WTC11 (cell line): ENCODE measurements at regions not wholly inside any gene's neighbourhood (a gene's known extent, or its start where the extent isn't known, plus 50 kb on each side); places are given as distances from the start of the nearest gene placed in this dataset.

Experiments used
- ATAC-seq: fragments of 200-7000 bp; cut with Tn5 transposase; 2 replicates; pipeline ENCODE4 v1.10.0; 2021; ENCODE audit warnings: mild to moderate bottlenecking, moderate library complexity
- CTCF ChIA-PET: fragments of 300-600 bp; sonication (Branson Sonifier 250); formaldehyde crosslinking; loops from one replicate; lab custom pipeline; 2021; ENCODE audit warnings: antibody characterized with exemption; lab: Charles Lee
- POLR2A ChIA-PET: fragments of 350-600 bp; sonication (Branson Sonifier 250); formaldehyde crosslinking; loops from one replicate; lab custom pipeline; 2021; ENCODE audit warnings: antibody characterized with exemption; lab: Charles Lee
- DNase-seq: peaks from one replicate; pipeline ENCODE4 v3.0.0; 2021; ENCODE audit warnings: low spot score
- H3K27ac Mint-ChIP-seq: 2 replicates; pipeline ENCODE4 v1.8.0; 2021; ENCODE audit warnings: mixed read lengths
- H3K27me3 Mint-ChIP-seq: 2 replicates; pipeline ENCODE4 v1.8.0; 2021; ENCODE audit warnings: low read depth, mild to moderate bottlenecking, moderate library complexity, mixed read lengths
- H3K36me3 Mint-ChIP-seq: 2 replicates; pipeline ENCODE4 v1.8.0; 2021; ENCODE audit warnings: mixed read lengths
- H3K4me1 Mint-ChIP-seq: 2 replicates; pipeline ENCODE4 v1.8.0; 2022; ENCODE audit warnings: mixed read lengths
- H3K4me3 Mint-ChIP-seq: 2 replicates; pipeline ENCODE4 v1.8.0; 2021; ENCODE audit warnings: mild to moderate bottlenecking, moderate library complexity, mixed read lengths
- H3K9me3 Mint-ChIP-seq: 2 replicates; pipeline ENCODE4 v1.8.0; 2021; ENCODE audit warnings: mixed read lengths
- GABPB1 ChIP-seq: sonication (generic); formaldehyde crosslinking; IDR thresholded peaks from 2 replicates; pipeline ENCODE4 v1.8.1; 2023; ENCODE audit warnings: mild to moderate bottlenecking, missing genetic modification reagents
- MXD4 ChIP-seq: fragments of 250-450 bp; sonication (Bioruptor Pico); IDR thresholded peaks from 2 replicates; pipeline ENCODE4 v1.8.0; 2021; ENCODE audit warnings: mild to moderate bottlenecking, moderate library complexity, borderline replicate concordance
- TEAD1 ChIP-seq: sonication (generic); formaldehyde crosslinking; IDR thresholded peaks from 2 replicates; pipeline ENCODE4 v1.8.0; 2022; ENCODE audit warnings: mild to moderate bottlenecking, missing genetic modification reagents
- TP53 ChIP-seq: sonication (generic); formaldehyde crosslinking; IDR thresholded peaks from 2 replicates; pipeline ENCODE4 v1.8.1; 2023; ENCODE audit warnings: mild to moderate bottlenecking, missing genetic modification reagents
- ZNF317 ChIP-seq: sonication (generic); formaldehyde crosslinking; IDR thresholded peaks from 2 replicates; pipeline ENCODE4 v1.8.1; 2023; ENCODE audit warnings: low read depth, mild to moderate bottlenecking, moderate library complexity, missing genetic modification reagents, borderline replicate concordance
- TF ChIP-seq, protein P1 (sequence below): sonication (generic); formaldehyde crosslinking; IDR thresholded peaks from 2 replicates; pipeline ENCODE4 v1.8.0; 2023; ENCODE audit warnings: missing genetic modification reagents, mild to moderate bottlenecking, borderline replicate concordance
- TF ChIP-seq, protein P2 (sequence below): sonication (generic); formaldehyde crosslinking; IDR thresholded peaks from 2 replicates; pipeline ENCODE4 v1.8.1; 2022; ENCODE audit warnings: low read depth, missing genetic modification reagents, borderline replicate concordance
- TF ChIP-seq, protein P3 (sequence below): fragments of 250-450 bp; sonication (Bioruptor Pico); IDR thresholded peaks from 2 replicates; pipeline ENCODE4 v1.8.0; 2021; ENCODE audit warnings: mild to moderate bottlenecking
- TF ChIP-seq, protein P4 (sequence below): sonication (generic); formaldehyde crosslinking; IDR thresholded peaks from 2 replicates; pipeline ENCODE4 v1.8.1; 2023; ENCODE audit warnings: mild to moderate bottlenecking, missing genetic modification reagents, moderate library complexity
- TF ChIP-seq, protein P5 (sequence below): sonication (generic); formaldehyde crosslinking; IDR thresholded peaks from 2 replicates; pipeline ENCODE4 v1.8.0; 2023; ENCODE audit warnings: missing genetic modification reagents
- TF ChIP-seq, protein P6 (sequence below): sonication (generic); formaldehyde crosslinking; IDR thresholded peaks from 2 replicates; pipeline ENCODE4 v1.8.1; 2022; ENCODE audit warnings: mild to moderate bottlenecking, missing genetic modification reagents, moderate library complexity, borderline replicate concordance
- TF ChIP-seq, protein P7 (sequence below): sonication (generic); formaldehyde crosslinking; IDR thresholded peaks from 2 replicates; pipeline ENCODE4 v1.8.1; 2022; ENCODE audit warnings: low read depth, mild to moderate bottlenecking, moderate library complexity, missing genetic modification reagents, borderline replicate concordance
- TF ChIP-seq, protein P8 (sequence below): sonication (generic); formaldehyde crosslinking; IDR thresholded peaks from 2 replicates; pipeline ENCODE4 v1.8.0; 2022; ENCODE audit warnings: mild to moderate bottlenecking, missing genetic modification reagents
- TF ChIP-seq, protein P9 (sequence below): sonication (generic); formaldehyde crosslinking; IDR thresholded peaks from 2 replicates; pipeline ENCODE4 v1.8.1; 2022; ENCODE audit warnings: missing genetic modification reagents, borderline replicate concordance
- TF ChIP-seq, protein P10 (sequence below): sonication (generic); formaldehyde crosslinking; IDR thresholded peaks from 2 replicates; pipeline ENCODE4 v1.8.0; 2022; ENCODE audit warnings: missing genetic modification reagents

DNA sequence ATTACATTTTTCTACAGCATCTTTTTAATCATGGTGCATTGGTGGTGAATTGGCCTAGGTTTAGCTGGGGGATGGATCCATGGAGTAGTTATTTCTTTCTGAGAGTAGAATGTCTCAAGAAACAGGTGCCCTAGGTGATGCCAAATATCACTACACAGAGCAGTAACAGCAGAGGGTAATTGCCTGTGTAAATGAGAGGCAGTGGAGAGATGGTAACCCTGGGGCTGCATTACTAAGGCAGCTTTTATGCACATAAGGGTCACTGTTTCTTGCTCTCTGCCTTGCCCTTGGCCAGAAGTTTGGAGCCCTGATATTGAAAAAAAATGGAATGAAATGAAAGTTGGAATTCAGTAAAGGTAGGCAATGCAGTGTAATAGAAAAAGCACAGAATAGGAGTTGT is 604.0 kb downstream of the NOVA1 start (continued):
- TF ChIP-seq, protein P1, sequence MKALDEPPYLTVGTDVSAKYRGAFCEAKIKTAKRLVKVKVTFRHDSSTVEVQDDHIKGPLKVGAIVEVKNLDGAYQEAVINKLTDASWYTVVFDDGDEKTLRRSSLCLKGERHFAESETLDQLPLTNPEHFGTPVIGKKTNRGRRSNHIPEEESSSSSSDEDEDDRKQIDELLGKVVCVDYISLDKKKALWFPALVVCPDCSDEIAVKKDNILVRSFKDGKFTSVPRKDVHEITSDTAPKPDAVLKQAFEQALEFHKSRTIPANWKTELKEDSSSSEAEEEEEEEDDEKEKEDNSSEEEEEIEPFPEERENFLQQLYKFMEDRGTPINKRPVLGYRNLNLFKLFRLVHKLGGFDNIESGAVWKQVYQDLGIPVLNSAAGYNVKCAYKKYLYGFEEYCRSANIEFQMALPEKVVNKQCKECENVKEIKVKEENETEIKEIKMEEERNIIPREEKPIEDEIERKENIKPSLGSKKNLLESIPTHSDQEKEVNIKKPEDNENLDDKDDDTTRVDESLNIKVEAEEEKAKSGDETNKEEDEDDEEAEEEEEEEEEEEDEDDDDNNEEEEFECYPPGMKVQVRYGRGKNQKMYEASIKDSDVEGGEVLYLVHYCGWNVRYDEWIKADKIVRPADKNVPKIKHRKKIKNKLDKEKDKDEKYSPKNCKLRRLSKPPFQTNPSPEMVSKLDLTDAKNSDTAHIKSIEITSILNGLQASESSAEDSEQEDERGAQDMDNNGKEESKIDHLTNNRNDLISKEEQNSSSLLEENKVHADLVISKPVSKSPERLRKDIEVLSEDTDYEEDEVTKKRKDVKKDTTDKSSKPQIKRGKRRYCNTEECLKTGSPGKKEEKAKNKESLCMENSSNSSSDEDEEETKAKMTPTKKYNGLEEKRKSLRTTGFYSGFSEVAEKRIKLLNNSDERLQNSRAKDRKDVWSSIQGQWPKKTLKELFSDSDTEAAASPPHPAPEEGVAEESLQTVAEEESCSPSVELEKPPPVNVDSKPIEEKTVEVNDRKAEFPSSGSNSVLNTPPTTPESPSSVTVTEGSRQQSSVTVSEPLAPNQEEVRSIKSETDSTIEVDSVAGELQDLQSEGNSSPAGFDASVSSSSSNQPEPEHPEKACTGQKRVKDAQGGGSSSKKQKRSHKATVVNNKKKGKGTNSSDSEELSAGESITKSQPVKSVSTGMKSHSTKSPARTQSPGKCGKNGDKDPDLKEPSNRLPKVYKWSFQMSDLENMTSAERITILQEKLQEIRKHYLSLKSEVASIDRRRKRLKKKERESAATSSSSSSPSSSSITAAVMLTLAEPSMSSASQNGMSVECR (CRISPR knock-in tag): no peak
- TF ChIP-seq, protein P2, sequence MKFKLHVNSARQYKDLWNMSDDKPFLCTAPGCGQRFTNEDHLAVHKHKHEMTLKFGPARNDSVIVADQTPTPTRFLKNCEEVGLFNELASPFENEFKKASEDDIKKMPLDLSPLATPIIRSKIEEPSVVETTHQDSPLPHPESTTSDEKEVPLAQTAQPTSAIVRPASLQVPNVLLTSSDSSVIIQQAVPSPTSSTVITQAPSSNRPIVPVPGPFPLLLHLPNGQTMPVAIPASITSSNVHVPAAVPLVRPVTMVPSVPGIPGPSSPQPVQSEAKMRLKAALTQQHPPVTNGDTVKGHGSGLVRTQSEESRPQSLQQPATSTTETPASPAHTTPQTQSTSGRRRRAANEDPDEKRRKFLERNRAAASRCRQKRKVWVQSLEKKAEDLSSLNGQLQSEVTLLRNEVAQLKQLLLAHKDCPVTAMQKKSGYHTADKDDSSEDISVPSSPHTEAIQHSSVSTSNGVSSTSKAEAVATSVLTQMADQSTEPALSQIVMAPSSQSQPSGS (CRISPR knock-in tag): no peak
- TF ChIP-seq ZNF317 (CRISPR knock-in tag): no peak
- no peak for TF ChIP-seq GABPB1 (CRISPR knock-in tag)
- TF ChIP-seq, all 79 proteins: peak for 0

DNA sequence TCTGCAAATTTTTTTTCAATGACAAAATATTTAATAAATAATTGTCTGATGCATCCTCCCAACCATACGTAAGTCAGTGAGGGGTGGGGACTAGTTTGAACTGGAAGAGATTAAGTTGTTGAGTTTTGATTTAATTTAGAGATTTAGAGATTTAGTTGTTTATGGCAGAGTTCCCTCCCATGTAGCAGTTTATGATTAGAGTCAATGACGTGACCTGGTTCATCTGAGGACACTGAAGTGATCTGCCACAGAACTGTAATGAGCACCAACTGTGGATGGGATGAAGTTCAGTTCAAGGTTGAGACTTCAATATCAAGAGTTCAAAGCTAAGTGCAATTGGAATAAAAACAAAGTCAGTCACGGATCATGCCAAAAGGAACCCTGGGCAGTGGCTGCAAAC is 609.3 kb downstream of the NOVA1 start:
- no peak for DNase-seq
- no peak overlapping the region for H3K4me3 Mint-ChIP-seq
- ChIA-PET CTCF (no interaction called here), POLR2A (no interaction called here)
- H3K9me3 Mint-ChIP-seq: peaks cover 22% of the 10 kb centered on the region
- no peak overlapping the region for H3K27ac Mint-ChIP-seq
- TF ChIP-seq MXD4 (CRISPR knock-in tag) (no peak), TEAD1 (CRISPR knock-in tag) (no peak), TP53 (CRISPR knock-in tag) (no peak)
- TF ChIP-seq, protein P3, sequence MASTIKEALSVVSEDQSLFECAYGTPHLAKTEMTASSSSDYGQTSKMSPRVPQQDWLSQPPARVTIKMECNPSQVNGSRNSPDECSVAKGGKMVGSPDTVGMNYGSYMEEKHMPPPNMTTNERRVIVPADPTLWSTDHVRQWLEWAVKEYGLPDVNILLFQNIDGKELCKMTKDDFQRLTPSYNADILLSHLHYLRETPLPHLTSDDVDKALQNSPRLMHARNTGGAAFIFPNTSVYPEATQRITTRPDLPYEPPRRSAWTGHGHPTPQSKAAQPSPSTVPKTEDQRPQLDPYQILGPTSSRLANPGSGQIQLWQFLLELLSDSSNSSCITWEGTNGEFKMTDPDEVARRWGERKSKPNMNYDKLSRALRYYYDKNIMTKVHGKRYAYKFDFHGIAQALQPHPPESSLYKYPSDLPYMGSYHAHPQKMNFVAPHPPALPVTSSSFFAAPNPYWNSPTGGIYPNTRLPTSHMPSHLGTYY (CRISPR knock-in tag): no peak
- TF ChIP-seq, protein P4, sequence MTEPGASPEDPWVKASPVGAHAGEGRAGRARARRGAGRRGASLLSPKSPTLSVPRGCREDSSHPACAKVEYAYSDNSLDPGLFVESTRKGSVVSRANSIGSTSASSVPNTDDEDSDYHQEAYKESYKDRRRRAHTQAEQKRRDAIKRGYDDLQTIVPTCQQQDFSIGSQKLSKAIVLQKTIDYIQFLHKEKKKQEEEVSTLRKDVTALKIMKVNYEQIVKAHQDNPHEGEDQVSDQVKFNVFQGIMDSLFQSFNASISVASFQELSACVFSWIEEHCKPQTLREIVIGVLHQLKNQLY (CRISPR knock-in tag): no peak
- TF ChIP-seq, protein P5, sequence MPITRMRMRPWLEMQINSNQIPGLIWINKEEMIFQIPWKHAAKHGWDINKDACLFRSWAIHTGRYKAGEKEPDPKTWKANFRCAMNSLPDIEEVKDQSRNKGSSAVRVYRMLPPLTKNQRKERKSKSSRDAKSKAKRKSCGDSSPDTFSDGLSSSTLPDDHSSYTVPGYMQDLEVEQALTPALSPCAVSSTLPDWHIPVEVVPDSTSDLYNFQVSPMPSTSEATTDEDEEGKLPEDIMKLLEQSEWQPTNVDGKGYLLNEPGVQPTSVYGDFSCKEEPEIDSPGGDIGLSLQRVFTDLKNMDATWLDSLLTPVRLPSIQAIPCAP (CRISPR knock-in tag): no peak
- TF ChIP-seq, protein P6, sequence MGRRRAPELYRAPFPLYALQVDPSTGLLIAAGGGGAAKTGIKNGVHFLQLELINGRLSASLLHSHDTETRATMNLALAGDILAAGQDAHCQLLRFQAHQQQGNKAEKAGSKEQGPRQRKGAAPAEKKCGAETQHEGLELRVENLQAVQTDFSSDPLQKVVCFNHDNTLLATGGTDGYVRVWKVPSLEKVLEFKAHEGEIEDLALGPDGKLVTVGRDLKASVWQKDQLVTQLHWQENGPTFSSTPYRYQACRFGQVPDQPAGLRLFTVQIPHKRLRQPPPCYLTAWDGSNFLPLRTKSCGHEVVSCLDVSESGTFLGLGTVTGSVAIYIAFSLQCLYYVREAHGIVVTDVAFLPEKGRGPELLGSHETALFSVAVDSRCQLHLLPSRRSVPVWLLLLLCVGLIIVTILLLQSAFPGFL: no peak
- TF ChIP-seq, protein P7, sequence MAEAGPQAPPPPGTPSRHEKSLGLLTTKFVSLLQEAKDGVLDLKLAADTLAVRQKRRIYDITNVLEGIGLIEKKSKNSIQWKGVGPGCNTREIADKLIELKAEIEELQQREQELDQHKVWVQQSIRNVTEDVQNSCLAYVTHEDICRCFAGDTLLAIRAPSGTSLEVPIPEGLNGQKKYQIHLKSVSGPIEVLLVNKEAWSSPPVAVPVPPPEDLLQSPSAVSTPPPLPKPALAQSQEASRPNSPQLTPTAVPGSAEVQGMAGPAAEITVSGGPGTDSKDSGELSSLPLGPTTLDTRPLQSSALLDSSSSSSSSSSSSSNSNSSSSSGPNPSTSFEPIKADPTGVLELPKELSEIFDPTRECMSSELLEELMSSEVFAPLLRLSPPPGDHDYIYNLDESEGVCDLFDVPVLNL (CRISPR knock-in tag): no peak
- TF ChIP-seq, protein P8, sequence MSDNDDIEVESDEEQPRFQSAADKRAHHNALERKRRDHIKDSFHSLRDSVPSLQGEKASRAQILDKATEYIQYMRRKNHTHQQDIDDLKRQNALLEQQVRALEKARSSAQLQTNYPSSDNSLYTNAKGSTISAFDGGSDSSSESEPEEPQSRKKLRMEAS (CRISPR knock-in tag): no peak
- TF ChIP-seq, protein P9, sequence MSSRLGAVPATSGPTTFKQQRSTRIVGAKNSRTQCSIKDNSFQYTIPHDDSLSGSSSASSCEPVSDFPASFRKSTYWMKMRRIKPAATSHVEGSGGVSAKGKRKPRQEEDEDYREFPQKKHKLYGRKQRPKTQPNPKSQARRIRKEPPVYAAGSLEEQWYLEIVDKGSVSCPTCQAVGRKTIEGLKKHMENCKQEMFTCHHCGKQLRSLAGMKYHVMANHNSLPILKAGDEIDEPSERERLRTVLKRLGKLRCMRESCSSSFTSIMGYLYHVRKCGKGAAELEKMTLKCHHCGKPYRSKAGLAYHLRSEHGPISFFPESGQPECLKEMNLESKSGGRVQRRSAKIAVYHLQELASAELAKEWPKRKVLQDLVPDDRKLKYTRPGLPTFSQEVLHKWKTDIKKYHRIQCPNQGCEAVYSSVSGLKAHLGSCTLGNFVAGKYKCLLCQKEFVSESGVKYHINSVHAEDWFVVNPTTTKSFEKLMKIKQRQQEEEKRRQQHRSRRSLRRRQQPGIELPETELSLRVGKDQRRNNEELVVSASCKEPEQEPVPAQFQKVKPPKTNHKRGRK (CRISPR knock-in tag): no peak
- TF ChIP-seq, protein P10, sequence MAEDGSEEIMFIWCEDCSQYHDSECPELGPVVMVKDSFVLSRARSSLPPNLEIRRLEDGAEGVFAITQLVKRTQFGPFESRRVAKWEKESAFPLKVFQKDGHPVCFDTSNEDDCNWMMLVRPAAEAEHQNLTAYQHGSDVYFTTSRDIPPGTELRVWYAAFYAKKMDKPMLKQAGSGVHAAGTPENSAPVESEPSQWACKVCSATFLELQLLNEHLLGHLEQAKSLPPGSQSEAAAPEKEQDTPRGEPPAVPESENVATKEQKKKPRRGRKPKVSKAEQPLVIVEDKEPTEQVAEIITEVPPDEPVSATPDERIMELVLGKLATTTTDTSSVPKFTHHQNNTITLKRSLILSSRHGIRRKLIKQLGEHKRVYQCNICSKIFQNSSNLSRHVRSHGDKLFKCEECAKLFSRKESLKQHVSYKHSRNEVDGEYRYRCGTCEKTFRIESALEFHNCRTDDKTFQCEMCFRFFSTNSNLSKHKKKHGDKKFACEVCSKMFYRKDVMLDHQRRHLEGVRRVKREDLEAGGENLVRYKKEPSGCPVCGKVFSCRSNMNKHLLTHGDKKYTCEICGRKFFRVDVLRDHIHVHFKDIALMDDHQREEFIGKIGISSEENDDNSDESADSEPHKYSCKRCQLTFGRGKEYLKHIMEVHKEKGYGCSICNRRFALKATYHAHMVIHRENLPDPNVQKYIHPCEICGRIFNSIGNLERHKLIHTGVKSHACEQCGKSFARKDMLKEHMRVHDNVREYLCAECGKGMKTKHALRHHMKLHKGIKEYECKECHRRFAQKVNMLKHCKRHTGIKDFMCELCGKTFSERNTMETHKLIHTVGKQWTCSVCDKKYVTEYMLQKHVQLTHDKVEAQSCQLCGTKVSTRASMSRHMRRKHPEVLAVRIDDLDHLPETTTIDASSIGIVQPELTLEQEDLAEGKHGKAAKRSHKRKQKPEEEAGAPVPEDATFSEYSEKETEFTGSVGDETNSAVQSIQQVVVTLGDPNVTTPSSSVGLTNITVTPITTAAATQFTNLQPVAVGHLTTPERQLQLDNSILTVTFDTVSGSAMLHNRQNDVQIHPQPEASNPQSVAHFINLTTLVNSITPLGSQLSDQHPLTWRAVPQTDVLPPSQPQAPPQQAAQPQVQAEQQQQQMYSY: no peak
- H3K4me1 Mint-ChIP-seq: peaks cover 2% of the 10 kb centered on the region
- H3K27me3 Mint-ChIP-seq: no peaks in the 10 kb centered on the region
- peaks cover 21% of the 10 kb centered on the region for H3K36me3 Mint-ChIP-seq
- no peak for ATAC-seq
